ENCODE measurements at regions not wholly inside any gene's neighbourhood (a gene's known extent, or its start where the extent isn't known, plus 50 kb on each side); places are given as distances from the start of the nearest gene placed in this dataset.

- POLR2A ChIA-PET = no interaction called here
- ATAC-seq = no peak
- H3K27ac Mint-ChIP-seq = no peak overlapping the region
- H3K4me3 Mint-ChIP-seq = no peak overlapping the region
- H3K9me3 Mint-ChIP-seq = peaks cover 0 to 42% (median 1%) of the 10 kb centered on the region in 9 donors
- H3K36me3 Mint-ChIP-seq = peaks cover 0 to 2% (median 0%) of the 10 kb centered on the region in 3 donors
- peaks cover 0 to 8% (median 0%) of the 10 kb centered on the region in 5 donors for H3K27me3 Mint-ChIP-seq
- peaks cover 0 to 6% (median 0%) of the 10 kb centered on the region in 4 donors for H3K4me1 Mint-ChIP-seq
- DNase-seq = no peak
These were observed 317.6 kb downstream of the ALG10 start for GRCh38 chr12:34339922-34340321.

- POLR2A ChIA-PET = no interaction called here
- Mint-ChIP-seq H3K27me3 (peaks cover 0 to 8% (median 0%) of the 10 kb centered on the region in 5 donors), H3K36me3 (no peaks in the 10 kb centered on the region), H3K4me1 (peaks cover 0 to 6% (median 0%) of the 10 kb centered on the region in 4 donors), H3K4me3 (no peak overlapping the region), H3K27ac (no peak overlapping the region), H3K9me3 (peaks cover 0 to 49% (median 0%) of the 10 kb centered on the region in 9 donors)
- ATAC-seq (no peak), DNase-seq (no peak)
These were observed 318.5 kb downstream of the ALG10 start for GRCh38 chr12:34340534-34341361.

DNA sequence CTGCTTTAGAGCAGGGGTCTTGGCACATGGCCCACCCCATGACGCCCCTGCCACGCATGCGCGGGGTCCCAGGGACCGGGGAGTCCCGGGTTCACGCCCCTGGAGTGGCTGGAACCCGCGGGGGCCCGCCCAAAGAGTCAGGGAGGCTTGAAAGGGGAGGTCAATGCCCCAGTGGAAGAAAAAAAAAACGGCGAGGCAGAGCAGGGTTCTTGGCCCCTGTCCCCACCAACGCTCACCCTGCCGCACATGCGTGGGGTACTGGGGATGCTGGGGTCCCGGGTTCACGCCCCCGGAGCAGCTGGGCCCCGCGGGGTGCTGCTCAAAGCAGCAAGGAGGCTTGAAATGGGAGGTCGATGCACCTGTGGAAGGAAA is 319.1 kb downstream of the ALG10 start:
- Mint-ChIP-seq H3K27ac (no peak overlapping the region), H3K27me3 (peaks cover 0 to 8% (median 0%) of the 10 kb centered on the region in 5 donors), H3K36me3 (no peaks in the 10 kb centered on the region), H3K4me3 (no peak overlapping the region), H3K4me1 (peaks cover 0 to 6% (median 0%) of the 10 kb centered on the region in 4 donors), H3K9me3 (peaks cover 0 to 47% (median 0%) of the 10 kb centered on the region in 9 donors)
- POLR2A ChIA-PET = no interaction called here
- DNase-seq (no peak), ATAC-seq (no peak)

DNA sequence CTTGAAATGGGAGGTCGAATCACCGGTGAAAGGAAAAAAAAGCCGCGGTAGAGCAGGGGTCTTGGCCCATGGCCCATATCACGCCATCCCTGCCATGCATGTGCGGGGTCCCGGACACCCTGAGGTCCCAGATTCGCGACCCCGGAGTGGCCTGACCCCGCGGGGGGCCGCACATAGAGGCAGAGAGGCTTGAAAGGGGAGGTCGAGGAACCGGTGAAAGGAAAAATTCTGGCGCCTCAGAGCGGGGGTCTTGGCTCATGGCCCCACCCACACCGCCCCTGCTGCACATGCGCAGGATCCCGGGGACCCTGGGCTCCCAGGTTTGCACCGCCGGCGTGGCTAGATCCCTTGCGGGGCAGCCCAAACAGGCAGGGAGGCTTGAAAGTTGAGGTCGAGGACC is 319.8 kb downstream of the ALG10 start:
- Mint-ChIP-seq H3K4me3 (no peak overlapping the region), H3K9me3 (peaks cover 0 to 50% (median 3%) of the 10 kb centered on the region in 9 donors), H3K27me3 (peaks cover 0 to 11% (median 0%) of the 10 kb centered on the region in 5 donors), H3K27ac (no peak overlapping the region), H3K4me1 (peaks cover 0 to 6% (median 0%) of the 10 kb centered on the region in 4 donors), H3K36me3 (no peaks in the 10 kb centered on the region)
- ATAC-seq = no peak
- POLR2A ChIA-PET = no interaction called here
- DNase-seq = no peak

- peaks cover 0 to 8% (median 0%) of the 10 kb centered on the region in 5 donors for H3K27me3 Mint-ChIP-seq
- no peak overlapping the region for H3K27ac Mint-ChIP-seq
- POLR2A ChIA-PET = no interaction called here
- ATAC-seq (no peak), DNase-seq (no peak)
- H3K36me3 Mint-ChIP-seq = no peaks in the 10 kb centered on the region
- peaks cover 0 to 1% (median 0%) of the 10 kb centered on the region in 4 donors for H3K4me1 Mint-ChIP-seq
- H3K4me3 Mint-ChIP-seq = no peak overlapping the region
- peaks cover 0 to 49% (median 3%) of the 10 kb centered on the region in 9 donors for H3K9me3 Mint-ChIP-seq
These were observed 321.0 kb downstream of the ALG10 start for GRCh38 chr12:34343345-34343744.

- ATAC-seq = no peak
These were observed 321.5 kb downstream of the ALG10 start for GRCh38 chr12:34343766-34344165.

GRCh38 chr12:34344851-34345522 is 322.7 kb downstream of the ALG10 start:
- DNase-seq = no peak
- H3K27ac Mint-ChIP-seq = no peak overlapping the region
- POLR2A ChIA-PET = no interaction called here
- ATAC-seq = no peak
- peaks cover 0 to 47% (median 7%) of the 10 kb centered on the region in 9 donors for H3K9me3 Mint-ChIP-seq
- H3K4me1 Mint-ChIP-seq = peaks cover 0 to 1% (median 0%) of the 10 kb centered on the region in 4 donors
- H3K27me3 Mint-ChIP-seq = peaks cover 0 to 4% (median 0%) of the 10 kb centered on the region in 5 donors
- no peaks in the 10 kb centered on the region for H3K36me3 Mint-ChIP-seq
- H3K4me3 Mint-ChIP-seq = no peak overlapping the region

More at GRCh38 chr12:34343766-34344165, 321.5 kb downstream of the ALG10 start:
- no peak overlapping the region for H3K4me3 Mint-ChIP-seq
- no peaks in the 10 kb centered on the region for H3K36me3 Mint-ChIP-seq
- H3K4me1 Mint-ChIP-seq = peaks cover 0 to 1% (median 0%) of the 10 kb centered on the region in 4 donors
- POLR2A ChIA-PET = no interaction called here
- H3K27ac Mint-ChIP-seq = no peak overlapping the region
- H3K9me3 Mint-ChIP-seq = peaks cover 0 to 46% (median 3%) of the 10 kb centered on the region in 9 donors
- no peak for DNase-seq
- H3K27me3 Mint-ChIP-seq = peaks cover 0 to 7% (median 0%) of the 10 kb centered on the region in 5 donors

GRCh38 chr12:34345801-34346200 is 323.5 kb downstream of the ALG10 start:
- POLR2A ChIA-PET = no interaction called here
- H3K36me3 Mint-ChIP-seq = no peaks in the 10 kb centered on the region
- H3K27me3 Mint-ChIP-seq = peaks cover 0 to 4% (median 0%) of the 10 kb centered on the region in 5 donors
- DNase-seq = no peak
- H3K4me1 Mint-ChIP-seq = no peaks in the 10 kb centered on the region
- H3K4me3 Mint-ChIP-seq = no peak overlapping the region
- H3K27ac Mint-ChIP-seq = no peak overlapping the region
- no peak for ATAC-seq
- peaks cover 0 to 44% (median 2%) of the 10 kb centered on the region in 9 donors for H3K9me3 Mint-ChIP-seq

DNA sequence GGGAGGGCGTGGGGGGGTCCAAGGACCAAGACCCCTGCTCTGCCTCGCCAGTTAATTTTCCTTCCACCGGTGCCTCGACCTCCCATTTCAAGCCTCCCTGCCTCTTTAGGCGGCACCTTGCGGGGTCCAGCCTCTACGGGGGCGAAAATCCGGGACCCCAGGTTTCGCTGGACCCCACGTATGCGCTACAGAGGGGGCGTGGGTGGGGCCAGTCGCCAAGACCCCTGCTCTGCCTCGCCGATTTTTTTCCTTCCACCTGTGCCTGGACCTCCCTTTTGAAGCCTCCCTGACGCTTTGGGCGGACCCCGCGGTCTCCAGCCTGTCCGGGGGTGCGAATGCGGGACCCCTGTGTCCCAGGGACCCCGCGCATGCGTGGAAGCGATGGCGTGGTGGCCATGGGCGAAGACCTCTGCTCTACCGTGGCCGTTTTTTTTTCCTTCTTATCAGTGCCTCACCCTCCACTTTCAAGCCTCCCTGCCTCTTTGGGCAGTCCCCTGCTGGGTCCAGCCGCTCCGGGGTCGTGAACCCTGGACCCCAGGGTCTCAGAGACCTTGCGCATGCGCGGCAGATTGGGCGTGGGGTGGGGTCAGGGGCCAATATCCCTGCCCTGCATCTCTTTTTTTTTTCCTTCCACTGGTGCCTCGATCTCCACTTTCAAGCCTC is 324.2 kb downstream of the ALG10 start:
- Mint-ChIP-seq H3K27me3 (peaks cover 0 to 4% (median 0%) of the 10 kb centered on the region in 5 donors), H3K27ac (no peak overlapping the region), H3K36me3 (no peaks in the 10 kb centered on the region), H3K9me3 (peaks cover 0 to 48% (median 0%) of the 10 kb centered on the region in 9 donors), H3K4me3 (no peak overlapping the region), H3K4me1 (no peaks in the 10 kb centered on the region)
- POLR2A ChIA-PET = no interaction called here
- ATAC-seq (no peak), DNase-seq (no peak)

- Mint-ChIP-seq H3K4me3 (no peak overlapping the region), H3K4me1 (no peaks in the 10 kb centered on the region), H3K9me3 (peaks cover 0 to 47% (median 0%) of the 10 kb centered on the region in 9 donors), H3K27me3 (peaks cover 0 to 4% (median 0%) of the 10 kb centered on the region in 5 donors), H3K27ac (peak overlapping the region in 1 of 10 donors; percentile 80), H3K36me3 (no peaks in the 10 kb centered on the region)
- no peak for DNase-seq
- POLR2A ChIA-PET = no interaction called here
- ATAC-seq = no peak
These were observed 325.1 kb downstream of the ALG10 start for GRCh38 chr12:34347367-34347766.

DNA sequence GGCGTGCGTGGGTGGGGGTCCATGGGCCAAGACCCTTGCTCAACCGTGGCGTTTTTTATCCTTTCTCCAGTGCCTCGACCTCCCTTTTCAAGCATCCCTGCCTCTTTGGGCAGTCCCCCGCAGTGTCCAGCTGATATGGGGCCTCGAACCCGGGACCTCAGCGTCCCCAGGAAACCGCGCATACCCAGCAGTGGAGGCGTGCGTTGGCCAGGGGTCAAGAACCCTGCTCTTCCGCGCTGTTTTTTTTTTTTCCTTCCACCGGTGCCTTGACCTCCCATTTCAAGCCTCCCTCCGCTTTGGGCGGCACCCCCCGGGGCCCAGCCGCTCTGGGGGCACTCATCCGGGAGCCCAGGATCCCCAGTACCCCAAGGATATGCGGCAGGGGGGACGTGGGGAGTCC is 325.8 kb downstream of the ALG10 start:
- peaks cover 0 to 4% (median 0%) of the 10 kb centered on the region in 5 donors for H3K27me3 Mint-ChIP-seq
- DNase-seq = no peak
- POLR2A ChIA-PET = no interaction called here
- peaks cover 0 to 51% (median 0%) of the 10 kb centered on the region in 9 donors for H3K9me3 Mint-ChIP-seq
- ATAC-seq = no peak
- no peak overlapping the region for H3K27ac Mint-ChIP-seq
- no peaks in the 10 kb centered on the region for H3K36me3 Mint-ChIP-seq
- H3K4me1 Mint-ChIP-seq = no peaks in the 10 kb centered on the region
- no peak overlapping the region for H3K4me3 Mint-ChIP-seq

GRCh38 chr12:34348836-34349672 is 326.8 kb downstream of the ALG10 start:
- Mint-ChIP-seq H3K27me3 (peaks cover 0 to 4% (median 0%) of the 10 kb centered on the region in 5 donors), H3K4me1 (no peaks in the 10 kb centered on the region), H3K4me3 (no peak overlapping the region), H3K27ac (no peak overlapping the region), H3K36me3 (no peaks in the 10 kb centered on the region), H3K9me3 (peaks cover 0 to 59% (median 0%) of the 10 kb centered on the region in 9 donors)
- POLR2A ChIA-PET = no interaction called here
- no peak for DNase-seq
- ATAC-seq = no peak

Data from naive thymus-derived CD8-positive, alpha-beta T cell (primary cell).